ENCODE measurements at regions not wholly inside any gene's neighbourhood (a gene's known extent, or its start where the extent isn't known, plus 50 kb on each side); places are given as distances from the start of the nearest gene placed in this dataset.

GRCh38 chr6:150535818-150536220 is 63.9 kb upstream of the PLEKHG1 start (continued):
- TF ChIP-seq PRDM15 (CRISPR knock-in tag; IDR thresholded peaks at IDR 0.05) (no peak), JUND (CRISPR knock-in tag; IDR thresholded peaks at IDR 0.05) (no peak), CEBPB (IDR thresholded peaks at IDR 0.05; ENCODE audit: borderline replicate concordance, low read depth, low read length) (no peak), FOXK1 (CRISPR knock-in tag; IDR thresholded peaks at IDR 0.05; ENCODE audit: borderline replicate concordance, low read depth) (peak; percentile 79; the same call in 1 of the 2 replicates), SALL1 (CRISPR knock-in tag; IDR thresholded peaks at IDR 0.05) (peak; percentile 44; the same call in 1 of the 2 replicates), ZNF326 (CRISPR knock-in tag; IDR thresholded peaks at IDR 0.05; ENCODE audit: borderline replicate concordance) (no peak), ZNF7 (CRISPR knock-in tag; IDR thresholded peaks at IDR 0.05) (no peak), KLF11 (CRISPR knock-in tag; IDR thresholded peaks at IDR 0.05) (no peak), GTF2F1 (IDR thresholded peaks at IDR 0.05; ENCODE audit: low read length) (no peak), RAD21 (CRISPR knock-in tag; IDR thresholded peaks at IDR 0.05) (no peak), TOPORS (CRISPR knock-in tag; IDR thresholded peaks at IDR 0.05) (no peak), SP4 (CRISPR knock-in tag; IDR thresholded peaks at IDR 0.05) (no peak), PAX8 (CRISPR knock-in tag; IDR thresholded peaks at IDR 0.05; ENCODE audit: borderline replicate concordance) (no peak), ZNF547 (CRISPR knock-in tag; IDR thresholded peaks at IDR 0.05) (no peak), ZNF33A (CRISPR knock-in tag; IDR thresholded peaks at IDR 0.05; ENCODE audit: borderline replicate concordance) (0 out of 2 replicates have a peak, but pooled peaks have one; percentile 40), GPN1 (CRISPR knock-in tag; IDR thresholded peaks at IDR 0.05; ENCODE audit: borderline replicate concordance) (no peak), GZF1 (CRISPR knock-in tag; IDR thresholded peaks at IDR 0.05) (no peak), KLF9 (CRISPR knock-in tag; IDR thresholded peaks at IDR 0.05; ENCODE audit: low read depth) (no peak), ZNF761 (CRISPR knock-in tag; conservative IDR thresholded peaks at IDR 0.05) (no peak)
- TF ChIP-seq, protein P1, sequence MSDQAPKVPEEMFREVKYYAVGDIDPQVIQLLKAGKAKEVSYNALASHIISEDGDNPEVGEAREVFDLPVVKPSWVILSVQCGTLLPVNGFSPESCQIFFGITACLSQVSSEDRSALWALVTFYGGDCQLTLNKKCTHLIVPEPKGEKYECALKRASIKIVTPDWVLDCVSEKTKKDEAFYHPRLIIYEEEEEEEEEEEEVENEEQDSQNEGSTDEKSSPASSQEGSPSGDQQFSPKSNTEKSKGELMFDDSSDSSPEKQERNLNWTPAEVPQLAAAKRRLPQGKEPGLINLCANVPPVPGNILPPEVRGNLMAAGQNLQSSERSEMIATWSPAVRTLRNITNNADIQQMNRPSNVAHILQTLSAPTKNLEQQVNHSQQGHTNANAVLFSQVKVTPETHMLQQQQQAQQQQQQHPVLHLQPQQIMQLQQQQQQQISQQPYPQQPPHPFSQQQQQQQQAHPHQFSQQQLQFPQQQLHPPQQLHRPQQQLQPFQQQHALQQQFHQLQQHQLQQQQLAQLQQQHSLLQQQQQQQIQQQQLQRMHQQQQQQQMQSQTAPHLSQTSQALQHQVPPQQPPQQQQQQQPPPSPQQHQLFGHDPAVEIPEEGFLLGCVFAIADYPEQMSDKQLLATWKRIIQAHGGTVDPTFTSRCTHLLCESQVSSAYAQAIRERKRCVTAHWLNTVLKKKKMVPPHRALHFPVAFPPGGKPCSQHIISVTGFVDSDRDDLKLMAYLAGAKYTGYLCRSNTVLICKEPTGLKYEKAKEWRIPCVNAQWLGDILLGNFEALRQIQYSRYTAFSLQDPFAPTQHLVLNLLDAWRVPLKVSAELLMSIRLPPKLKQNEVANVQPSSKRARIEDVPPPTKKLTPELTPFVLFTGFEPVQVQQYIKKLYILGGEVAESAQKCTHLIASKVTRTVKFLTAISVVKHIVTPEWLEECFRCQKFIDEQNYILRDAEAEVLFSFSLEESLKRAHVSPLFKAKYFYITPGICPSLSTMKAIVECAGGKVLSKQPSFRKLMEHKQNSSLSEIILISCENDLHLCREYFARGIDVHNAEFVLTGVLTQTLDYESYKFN (CRISPR knock-in tag; conservative IDR thresholded peaks at IDR 0.05) = peak; percentile 73
- TF ChIP-seq, protein P2, sequence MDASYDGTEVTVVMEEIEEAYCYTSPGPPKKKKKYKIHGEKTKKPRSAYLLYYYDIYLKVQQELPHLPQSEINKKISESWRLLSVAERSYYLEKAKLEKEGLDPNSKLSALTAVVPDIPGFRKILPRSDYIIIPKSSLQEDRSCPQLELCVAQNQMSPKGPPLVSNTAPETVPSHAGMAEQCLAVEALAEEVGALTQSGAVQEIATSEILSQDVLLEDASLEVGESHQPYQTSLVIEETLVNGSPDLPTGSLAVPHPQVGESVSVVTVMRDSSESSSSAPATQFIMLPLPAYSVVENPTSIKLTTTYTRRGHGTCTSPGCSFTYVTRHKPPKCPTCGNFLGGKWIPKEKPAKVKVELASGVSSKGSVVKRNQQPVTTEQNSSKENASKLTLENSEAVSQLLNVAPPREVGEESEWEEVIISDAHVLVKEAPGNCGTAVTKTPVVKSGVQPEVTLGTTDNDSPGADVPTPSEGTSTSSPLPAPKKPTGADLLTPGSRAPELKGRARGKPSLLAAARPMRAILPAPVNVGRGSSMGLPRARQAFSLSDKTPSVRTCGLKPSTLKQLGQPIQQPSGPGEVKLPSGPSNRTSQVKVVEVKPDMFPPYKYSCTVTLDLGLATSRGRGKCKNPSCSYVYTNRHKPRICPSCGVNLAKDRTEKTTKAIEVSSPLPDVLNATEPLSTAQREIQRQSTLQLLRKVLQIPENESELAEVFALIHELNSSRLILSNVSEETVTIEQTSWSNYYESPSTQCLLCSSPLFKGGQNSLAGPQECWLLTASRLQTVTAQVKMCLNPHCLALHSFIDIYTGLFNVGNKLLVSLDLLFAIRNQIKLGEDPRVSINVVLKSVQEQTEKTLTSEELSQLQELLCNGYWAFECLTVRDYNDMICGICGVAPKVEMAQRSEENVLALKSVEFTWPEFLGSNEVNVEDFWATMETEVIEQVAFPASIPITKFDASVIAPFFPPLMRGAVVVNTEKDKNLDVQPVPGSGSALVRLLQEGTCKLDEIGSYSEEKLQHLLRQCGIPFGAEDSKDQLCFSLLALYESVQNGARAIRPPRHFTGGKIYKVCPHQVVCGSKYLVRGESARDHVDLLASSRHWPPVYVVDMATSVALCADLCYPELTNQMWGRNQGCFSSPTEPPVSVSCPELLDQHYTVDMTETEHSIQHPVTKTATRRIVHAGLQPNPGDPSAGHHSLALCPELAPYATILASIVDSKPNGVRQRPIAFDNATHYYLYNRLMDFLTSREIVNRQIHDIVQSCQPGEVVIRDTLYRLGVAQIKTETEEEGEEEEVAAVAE (CRISPR knock-in tag; IDR thresholded peaks at IDR 0.05; ENCODE audit: borderline replicate concordance) = no peak

All from HepG2 (cell line).